Spleen (tissue), 7 donors: ENCODE measurements at regions not wholly inside any gene's neighbourhood (a gene's known extent, or its start where the extent isn't known, plus 50 kb on each side); places are given as distances from the start of the nearest gene placed in this dataset.

Source experiments
- CTCF ChIP-seq, 11 experiments: fragments of 200-600 bp in 7 of 11; fragments of 450-650 bp in 4 of 11; sonication (generic) in 4 of 11; IDR thresholded peaks in 8 of 11; conservative IDR thresholded peaks in 3 of 11; 1 replicate in 7 of 11; 2 replicates in 4 of 11; pipeline versions ENCODE4 v1.4.0 to v1.8.0; 2016 to 2021; ENCODE audit warnings: antibody characterized with exemption in 11 of 11, inconsistent platforms in 4 of 11, mild to moderate bottlenecking in 1 of 11
- POLR2AphosphoS5 ChIP-seq, 3 donors: sonication (generic); formaldehyde crosslinking; IDR thresholded peaks; one replicate each; pipeline ENCODE4 v1.5.1; 2017; ENCODE audit warnings: antibody characterized with exemption in 3 of 3
- donor health status: DM: no; HTN: no; CAD: no; lungs with moderate emphysema.
- donor health status: DM: no; HTN: no; CAD: no.
- donor health status: DM: no; HTN: no; CAD: no.

GRCh38 chr7:130998993-130999602 is 265.1 kb upstream of the KLF14 start:
- TF ChIP-seq POLR2AphosphoS5 (IDR thresholded peaks at IDR 0.05) (peak in 1 of 3 donors; percentile 11), CTCF (IDR thresholded peaks at IDR 0.05 in 8 of 11, conservative IDR thresholded peaks at IDR 0.05 in 3 of 11) (no peak)
